Suppressor macrophage (primary cell): ENCODE measurements at regions not wholly inside any gene's neighbourhood (a gene's known extent, or its start where the extent isn't known, plus 50 kb on each side); places are given as distances from the start of the nearest gene placed in this dataset.

ENCODE experiments used
- DNase-seq, 4 experiments: peaks; one replicate each; pipeline ENCODE4 v3.0.0-alpha.2; 2020 to 2022

GRCh38 chr2:94939349-94939748 lies 68.1 kb downstream of the TEKT4 start:
- no peak for DNase-seq

- no peak for DNase-seq
These were observed 76.1 kb downstream of the TEKT4 start for GRCh38 chr2:94947097-94948016.

GRCh38 chr2:94955702-94956101 lies 69.8 kb upstream of the MAL start:
- no peak for DNase-seq

GRCh38 chr2:94956797-94957391 lies 68.6 kb upstream of the MAL start:
- peak; percentile 43 to 65 (median 55) for DNase-seq

GRCh38 chr2:94958245-94958644 lies 67.3 kb upstream of the MAL start:
- no peak for DNase-seq

GRCh38 chr2:94960266-94960665 lies 65.2 kb upstream of the MAL start:
- DNase-seq = no peak

- DNase-seq = no peak
These were observed 64.8 kb upstream of the MAL start for GRCh38 chr2:94960751-94961150.

GRCh38 chr2:94964193-94964592 lies 61.3 kb upstream of the MAL start:
- no peak for DNase-seq

- DNase-seq = no peak
These were observed 58.8 kb upstream of the MAL start for GRCh38 chr2:94966689-94967088.

GRCh38 chr2:94970353-94970752 lies 55.2 kb upstream of the MAL start:
- DNase-seq = no peak
